Activated CD8-positive, alpha-beta T cell treated with anti-CD3 and anti-CD28 coated beads for 36 hours (primary cell): ENCODE measurements at regions not wholly inside any gene's neighbourhood (a gene's known extent, or its start where the extent isn't known, plus 50 kb on each side); places are given as distances from the start of the nearest gene placed in this dataset.

Experiments used
- ATAC-seq: fragments of 200-7000 bp; cut with Tn5 transposase; one replicate; pipeline ENCODE4 v1.10.0; 2021; ENCODE audit warnings: mild to moderate bottlenecking, moderate library complexity
- CTCF ChIA-PET: fragments of 350-600 bp; sonication (Branson Sonifier 250); formaldehyde crosslinking; loops from one replicate; lab custom pipeline; 2021; ENCODE audit warnings: antibody characterized with exemption; lab: Charles Lee
- POLR2A ChIA-PET: fragments of 350-600 bp; sonication (Branson Sonifier 250); formaldehyde crosslinking; loops from one replicate; lab custom pipeline; 2021; ENCODE audit warnings: antibody characterized with exemption; lab: Charles Lee
- DNase-seq: peaks from one replicate; pipeline ENCODE4 v3.0.0-alpha.2; 2020
- H3K27ac Mint-ChIP-seq: one replicate; pipeline ENCODE4 v1.8.0; 2021; ENCODE audit warnings: mild to moderate bottlenecking, mixed read lengths
- H3K27me3 Mint-ChIP-seq: one replicate; pipeline ENCODE4 v1.8.0; 2021; ENCODE audit warnings: mixed read lengths
- H3K36me3 Mint-ChIP-seq: one replicate; pipeline ENCODE4 v1.8.0; 2021; ENCODE audit warnings: low read depth, mixed read lengths
- H3K4me1 Mint-ChIP-seq: one replicate; pipeline ENCODE4 v1.8.0; 2021; ENCODE audit warnings: low read depth, mixed read lengths
- H3K4me3 Mint-ChIP-seq: one replicate; pipeline ENCODE4 v1.8.0; 2021; ENCODE audit warnings: mild to moderate bottlenecking, moderate library complexity, mixed read lengths
- H3K9me3 Mint-ChIP-seq: one replicate; pipeline ENCODE4 v1.8.0; 2021; ENCODE audit warnings: mixed read lengths
- intact Hi-C: fragments of 100-400 bp; cut with micrococcal nuclease; formaldehyde crosslinking; loops from one replicate; pipeline ENCODE4 v1.10.0; 2022
- TF ChIP-seq, protein P1 (sequence below): fragments of 200-600 bp; IDR thresholded peaks from one replicate; pipeline ENCODE4 v1.8.0; 2022; ENCODE audit warnings: antibody characterized with exemption, mild to moderate bottlenecking

DNA sequence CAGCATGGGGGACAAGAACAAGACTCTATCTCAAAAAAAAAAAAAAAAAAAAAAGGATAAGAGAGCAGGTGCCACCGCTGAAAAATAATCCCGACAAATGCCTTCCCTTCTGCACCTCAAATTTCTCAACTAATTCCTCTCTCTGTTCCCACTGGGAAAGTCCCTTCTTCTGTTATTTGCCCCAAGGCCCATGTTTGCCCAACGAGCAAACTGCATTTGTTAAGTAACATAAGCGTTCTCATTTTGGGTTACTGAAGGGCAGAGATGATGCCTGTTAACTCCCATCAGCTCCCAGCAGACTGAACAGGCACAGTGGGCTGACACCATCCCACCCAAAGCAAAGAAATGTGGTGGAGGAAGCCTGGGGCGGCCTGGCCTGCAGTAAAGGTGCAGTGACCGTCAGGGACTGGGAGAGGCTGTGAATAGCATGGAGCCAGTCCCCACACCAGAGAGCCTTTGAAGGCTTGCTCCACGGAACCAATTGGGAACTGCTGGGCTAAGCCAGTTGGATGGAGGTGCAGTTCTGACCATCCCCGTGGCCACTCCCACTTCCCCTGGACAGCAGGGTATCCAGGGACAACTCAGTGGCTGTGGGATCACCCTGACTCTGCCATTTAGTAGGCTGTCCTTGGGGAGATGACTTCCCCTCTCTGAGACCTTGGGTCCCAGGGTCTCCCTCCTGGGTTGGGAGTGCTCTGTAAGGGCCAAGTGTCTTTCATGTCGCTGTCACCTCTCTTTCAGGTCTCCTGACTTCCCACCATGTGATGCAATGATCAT, 149.7 kb upstream of the IER5L start:
- Mint-ChIP-seq H3K4me3 (no peak overlapping the region), H3K9me3 (peaks cover 10% of the 10 kb centered on the region), H3K27ac (peak overlapping the region; percentile 62), H3K36me3 (no peaks in the 10 kb centered on the region), H3K4me1 (peaks cover 24% of the 10 kb centered on the region), H3K27me3 (no peaks in the 10 kb centered on the region)
- POLR2A ChIA-PET, result no interaction called here
- CTCF ChIA-PET, result interaction anchor here (1.6 kb wide), 1 partner anchor 185 kb away, joined by 4 read pairs; no protein-coding TSS in a partner anchor
- TF ChIP-seq, protein P1, sequence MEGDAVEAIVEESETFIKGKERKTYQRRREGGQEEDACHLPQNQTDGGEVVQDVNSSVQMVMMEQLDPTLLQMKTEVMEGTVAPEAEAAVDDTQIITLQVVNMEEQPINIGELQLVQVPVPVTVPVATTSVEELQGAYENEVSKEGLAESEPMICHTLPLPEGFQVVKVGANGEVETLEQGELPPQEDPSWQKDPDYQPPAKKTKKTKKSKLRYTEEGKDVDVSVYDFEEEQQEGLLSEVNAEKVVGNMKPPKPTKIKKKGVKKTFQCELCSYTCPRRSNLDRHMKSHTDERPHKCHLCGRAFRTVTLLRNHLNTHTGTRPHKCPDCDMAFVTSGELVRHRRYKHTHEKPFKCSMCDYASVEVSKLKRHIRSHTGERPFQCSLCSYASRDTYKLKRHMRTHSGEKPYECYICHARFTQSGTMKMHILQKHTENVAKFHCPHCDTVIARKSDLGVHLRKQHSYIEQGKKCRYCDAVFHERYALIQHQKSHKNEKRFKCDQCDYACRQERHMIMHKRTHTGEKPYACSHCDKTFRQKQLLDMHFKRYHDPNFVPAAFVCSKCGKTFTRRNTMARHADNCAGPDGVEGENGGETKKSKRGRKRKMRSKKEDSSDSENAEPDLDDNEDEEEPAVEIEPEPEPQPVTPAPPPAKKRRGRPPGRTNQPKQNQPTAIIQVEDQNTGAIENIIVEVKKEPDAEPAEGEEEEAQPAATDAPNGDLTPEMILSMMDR, result no peak
- ATAC-seq (no peak), DNase-seq (no peak)
- intact Hi-C loops, result loop anchor here (10.0 kb wide), 2 partner anchors 153 to 277 kb away; partner anchors contain the start of gene IER5L

DNA sequence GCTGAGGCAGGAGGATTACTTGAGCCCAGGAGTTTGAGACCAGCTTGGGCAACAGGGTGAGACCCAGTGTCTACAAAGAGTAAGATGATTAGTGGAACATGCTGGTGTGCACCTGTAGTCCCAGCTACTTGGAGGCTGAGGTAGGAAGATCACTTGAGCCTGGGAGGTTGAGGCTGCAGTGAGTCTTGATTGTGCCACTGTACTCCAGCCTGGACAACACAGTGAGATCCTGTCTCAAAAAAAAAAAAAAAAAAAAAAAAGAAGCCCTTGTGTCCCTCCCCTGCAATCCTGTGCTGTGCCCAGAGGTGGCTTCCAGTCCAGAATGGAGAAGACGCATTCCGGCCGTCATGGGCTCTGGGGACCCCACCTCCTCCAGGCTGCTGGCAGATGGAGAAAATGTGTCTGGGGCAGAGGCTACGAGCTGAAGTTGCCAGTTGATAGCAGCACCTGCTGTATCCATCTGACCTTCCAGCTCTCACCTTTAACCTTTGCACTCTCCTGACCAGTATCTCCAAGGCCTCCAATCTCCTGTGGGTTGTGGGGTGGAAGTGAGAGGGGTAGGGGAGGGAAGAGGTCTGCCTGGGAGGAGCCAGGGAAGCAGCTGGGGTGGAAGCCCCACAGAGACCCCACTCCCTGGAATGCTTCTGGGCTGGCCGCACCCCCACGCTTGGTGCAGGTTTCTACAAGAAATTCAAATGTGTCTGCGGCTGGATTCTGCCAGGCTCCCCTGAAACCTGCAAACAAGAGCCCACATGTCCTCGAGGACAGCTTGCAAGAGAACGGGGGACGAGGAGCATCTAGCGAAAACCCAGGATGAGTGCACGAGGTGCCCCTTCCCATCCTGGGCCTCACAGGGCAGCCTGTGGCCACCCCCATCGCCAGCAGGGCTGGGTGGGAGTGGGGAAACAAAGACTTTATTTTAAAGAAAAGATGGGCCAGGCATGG, 148.3 kb upstream of the IER5L start:
- Mint-ChIP-seq H3K4me3 (no peak overlapping the region), H3K27me3 (no peaks in the 10 kb centered on the region), H3K9me3 (peaks cover 10% of the 10 kb centered on the region), H3K36me3 (no peaks in the 10 kb centered on the region), H3K27ac (no peak overlapping the region), H3K4me1 (peaks cover 29% of the 10 kb centered on the region)
- no peak for ATAC-seq
- ChIA-PET POLR2A (no interaction called here), CTCF (no interaction called here)
- no peak for DNase-seq
- intact Hi-C loops, result loop anchor here (10.0 kb wide), 2 partner anchors 152 to 278 kb away; partner anchors contain the start of gene IER5L
- TF ChIP-seq, protein P1, result no peak

DNA sequence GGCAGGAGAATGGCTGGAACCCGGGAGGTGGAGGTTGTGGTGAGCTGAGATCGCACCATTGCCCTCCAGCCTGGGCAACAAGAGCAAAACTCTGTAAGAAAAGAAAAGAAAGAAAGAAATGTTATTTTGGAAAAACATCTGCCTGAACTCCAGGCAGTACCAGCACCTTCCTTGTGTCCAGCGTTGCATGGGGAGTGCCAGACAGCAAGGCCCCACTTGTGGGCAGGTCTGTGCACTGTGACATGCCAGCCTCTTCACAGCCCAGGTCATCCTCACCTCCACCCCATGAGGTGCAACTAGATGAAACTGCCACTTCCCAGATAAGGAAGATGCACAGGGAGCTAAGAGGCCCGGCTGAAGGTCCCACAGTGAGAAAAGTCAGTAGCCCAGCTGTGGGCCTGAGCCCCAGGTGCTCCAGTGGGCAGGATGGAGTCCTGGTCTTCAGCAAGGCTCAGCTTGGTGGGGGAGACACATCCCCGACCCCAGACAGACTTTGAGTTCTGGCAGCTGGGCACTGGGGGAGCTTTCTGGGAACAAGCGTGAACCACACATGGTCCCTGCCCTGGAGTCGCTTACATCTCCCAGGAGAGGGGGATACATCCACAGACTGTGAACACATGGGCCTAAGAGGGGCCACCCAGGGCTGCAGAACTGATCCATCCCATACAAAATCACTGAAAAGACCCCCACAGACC, 146.9 kb upstream of the IER5L start:
- Mint-ChIP-seq H3K36me3 (no peaks in the 10 kb centered on the region), H3K9me3 (no peaks in the 10 kb centered on the region), H3K27me3 (no peaks in the 10 kb centered on the region), H3K4me1 (peaks cover 39% of the 10 kb centered on the region), H3K4me3 (no peak overlapping the region), H3K27ac (no peak overlapping the region)
- ChIA-PET CTCF (interaction anchor here (1.3 kb wide), 1 partner anchor 135 kb away, joined by 3 read pairs; no protein-coding TSS in a partner anchor), POLR2A (interaction anchor here (0.6 kb wide), 1 partner anchor 181 kb away, joined by 3 read pairs; no protein-coding TSS in a partner anchor)
- intact Hi-C loops, result loop anchor here (10.0 kb wide), 2 partner anchors 150 to 280 kb away; partner anchors contain the start of gene IER5L
- TF ChIP-seq, protein P1, result no peak
- ATAC-seq (no peak), DNase-seq (no peak)

DNA sequence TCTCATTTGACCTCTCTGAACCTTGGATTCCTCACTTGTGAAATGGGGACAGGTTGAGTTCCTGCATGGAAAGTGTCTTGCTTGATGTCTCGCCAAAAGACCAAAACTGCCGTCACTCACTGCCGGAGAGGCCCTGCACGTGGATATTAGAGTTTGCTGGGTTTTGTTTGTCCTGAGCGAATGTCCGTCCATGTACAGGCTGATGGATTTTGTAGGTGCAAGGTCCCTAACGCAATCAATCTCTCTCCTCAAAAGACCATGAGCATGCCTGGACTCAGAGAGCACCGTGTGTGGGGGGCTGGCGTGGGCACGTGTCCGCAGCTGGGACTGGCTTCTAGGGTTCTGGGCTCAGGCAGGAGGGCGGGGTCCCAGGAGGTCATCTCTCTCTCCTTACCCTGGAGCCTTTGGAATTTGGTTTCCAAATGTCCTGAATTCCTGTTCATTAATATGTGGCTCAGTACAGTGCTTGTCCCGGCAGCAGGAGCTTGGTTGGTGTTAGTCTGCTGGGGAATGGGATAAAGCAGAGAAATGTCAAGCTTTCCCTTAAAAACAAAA, 146.0 kb upstream of the IER5L start:
- Mint-ChIP-seq H3K4me1 (peaks cover 40% of the 10 kb centered on the region), H3K4me3 (no peak overlapping the region), H3K9me3 (no peaks in the 10 kb centered on the region), H3K27me3 (no peaks in the 10 kb centered on the region), H3K36me3 (no peaks in the 10 kb centered on the region), H3K27ac (no peak overlapping the region)
- no peak for DNase-seq
- intact Hi-C loops, result loop anchor here (10.0 kb wide), 2 partner anchors 149 to 281 kb away; partner anchors contain the start of gene IER5L
- TF ChIP-seq, protein P1, result no peak
- ChIA-PET CTCF (interaction anchor here (5.6 kb wide), 1 partner anchor 185 kb away, joined by 26 read pairs; no protein-coding TSS in a partner anchor), POLR2A (no interaction called here)
- ATAC-seq, result no peak
